Heart right ventricle (tissue), 16 donors: ENCODE measurements at regions not wholly inside any gene's neighbourhood (a gene's known extent, or its start where the extent isn't known, plus 50 kb on each side); places are given as distances from the start of the nearest gene placed in this dataset.

Experiments
- ATAC-seq, 8 donors: fragments of 200-7000 bp; cut with Tn5 transposase; one replicate each; pipeline ENCODE4 v1.9.1; 2020; ENCODE audit warnings: mild to moderate bottlenecking in 8 of 8, moderate library complexity in 8 of 8, moderate number of reproducible peaks in 1 of 8
- DNase-seq, 2 donors: peaks; one replicate each; pipeline ENCODE4 v3.0.0-alpha.2; 2020
- H3K27ac ChIP-seq, 10 donors: fragments of 200-600 bp; sonication (generic) in 2 of 10; one replicate each; pipeline versions ENCODE4 v1.5.0 to v1.8.0; 2020 to 2022; ENCODE audit warnings: mild to moderate bottlenecking in 3 of 10
- H3K27me3 ChIP-seq, 7 donors: fragments of 200-600 bp; one replicate each; pipeline ENCODE4 v1.8.0; 2021 to 2022; ENCODE audit warnings: mild to moderate bottlenecking in 2 of 7
- H3K36me3 ChIP-seq, 9 donors: fragments of 200-600 bp; sonication (generic) in 1 of 9; one replicate each; pipeline versions ENCODE4 v1.5.0 to v1.8.0; 2020 to 2022; ENCODE audit warnings: mild to moderate bottlenecking in 2 of 9
- H3K4me1 ChIP-seq, 9 donors: fragments of 200-600 bp; sonication (generic) in 1 of 9; one replicate each; pipeline versions ENCODE4 v1.5.0 to v1.8.0; 2020 to 2022; ENCODE audit warnings: mild to moderate bottlenecking in 4 of 9
- H3K4me3 ChIP-seq, 10 donors: fragments of 200-600 bp; sonication (generic) in 2 of 10; one replicate each; pipeline versions ENCODE4 v1.5.0 to v1.8.0; 2020 to 2022; ENCODE audit warnings: mild to moderate bottlenecking in 7 of 10, moderate library complexity in 2 of 10
- H3K9me3 ChIP-seq, 11 donors: fragments of 200-600 bp in 10 of 11; sonication (generic) in 2 of 11; one replicate each; pipeline versions ENCODE4 v1.5.0 to v1.8.0; 2013 to 2022; ENCODE audit warnings: mild to moderate bottlenecking in 2 of 11, control low read depth in 1 of 11, moderate library complexity in 1 of 11
- CTCF ChIP-seq, 9 donors: fragments of 200-600 bp; sonication (generic) in 2 of 9; IDR thresholded peaks; one replicate each; pipeline versions ENCODE4 v1.5.0 to v1.8.0; 2021 to 2022; ENCODE audit warnings: antibody characterized with exemption in 9 of 9, mild to moderate bottlenecking in 5 of 9, moderate library complexity in 1 of 9
- WGBS, 2 donors: extraction: QIAGEN DNeasy Blood & Tissue Kit; methylation state at CpG; one replicate each; pipeline ENCODE4 v1.1.7; 2013; ENCODE audit warnings: inconsistent platforms in 1 of 2; 5-methylcytosine and 5-hydroxymethylcytosine counted together
- intact Hi-C, 10 donors: fragments of 100-400 bp; cut with DNase I; formaldehyde crosslinking; loops; one replicate each; pipeline versions ENCODE4 v1.11.1 to v1.14.2; 2022
- donor health status: Arrhythmogenic right ventricular cardiomyopathy.
- donor health status: ischemic (EF 13 %, LVEDD 7.1; RV severe dilation, severe dysfunction).
- donor health status: healthy with polysubstance abuse.
- donor health status: DM: no; HTN: yes; CAD: no.
- donor health status: DM: no; HTN: no; CAD: no.
- donor health status: ischemic (EF 25% LVEDD 6.9; RV normal size, moderate dysfunction).
- donor health status: ischemic (EF 25% LVEDD 5.7; RV mildly dilated, moderate dysfunction).
- donor health status: healthy.
- donor health status: DM: yes; HTN: yes; CAD: no.
- donor health status: Ischemic cardiomyopathy.
- donor health status: ischemic (EF 35%, LVEDD 5.7; RV mildly dilated, moderate dysfunction).
- donor health status: nonischemic (EF 11% LVEDD 7.7; RV severe dilation, severe dysfunction).
- donor health status: DM: yes; HTN: yes; CAD: no.
- donor health status: PGD.
- donor health status: ischemic (EF 29% LVEDD 5.4; RV normal size, mild dysfunction).
- donor health status: nonischemic (EF 23%, LVEDD 6.1; RV moderate dilation, normal function).

GRCh38 chr2:123696021-123696420, 329.1 kb upstream of the CNTNAP5 start:
- intact Hi-C loops: no loop called here
- H3K4me1 ChIP-seq: no peaks in the 10 kb centered on the region
- no peak for TF ChIP-seq CTCF (IDR thresholded peaks at IDR 0.05)
- no peak overlapping the region for H3K27ac ChIP-seq
- no peak for ATAC-seq
- H3K9me3 ChIP-seq: no peaks in the 10 kb centered on the region
- no peak for DNase-seq
- no peaks in the 10 kb centered on the region for H3K27me3 ChIP-seq
- 76 to 83% methylated on average over 4 of the region's 4 CpGs for WGBS, 2 donors
- no peak overlapping the region for H3K4me3 ChIP-seq
- H3K36me3 ChIP-seq: no peaks in the 10 kb centered on the region

- Histone ChIP-seq H3K27me3 (no peaks in the 10 kb centered on the region), H3K27ac (no peak overlapping the region), H3K36me3 (no peaks in the 10 kb centered on the region), H3K4me3 (no peak overlapping the region), H3K9me3 (no peaks in the 10 kb centered on the region), H3K4me1 (no peaks in the 10 kb centered on the region)
- TF ChIP-seq CTCF (IDR thresholded peaks at IDR 0.05): no peak
- DNase-seq (no peak), ATAC-seq (no peak)
- intact Hi-C loops: no loop called here
Observed at GRCh38 chr2:123696799-123697410, 328.2 kb upstream of the CNTNAP5 start.

- no peak overlapping the region for H3K27ac ChIP-seq
- ATAC-seq (no peak), DNase-seq (no peak)
- H3K4me1 ChIP-seq: no peaks in the 10 kb centered on the region
- H3K27me3 ChIP-seq: no peaks in the 10 kb centered on the region
- WGBS, 2 donors: 90 to 94% methylated on average over 3 of the region's 3 CpGs
- H3K4me3 ChIP-seq: no peak overlapping the region
- intact Hi-C loops: no loop called here
- H3K36me3 ChIP-seq: no peaks in the 10 kb centered on the region
- no peak for TF ChIP-seq CTCF (IDR thresholded peaks at IDR 0.05)
- H3K9me3 ChIP-seq: peaks cover 0 to 11% (median 0%) of the 10 kb centered on the region in 11 donors
Observed at GRCh38 chr2:123715467-123715982, 309.6 kb upstream of the CNTNAP5 start.

- DNase-seq (no peak), ATAC-seq (peak in 1 of 8 donors; percentile 34)
- TF ChIP-seq CTCF (IDR thresholded peaks at IDR 0.05): no peak
- Histone ChIP-seq H3K9me3 (peaks cover 0 to 11% (median 0%) of the 10 kb centered on the region in 11 donors), H3K36me3 (no peaks in the 10 kb centered on the region), H3K4me1 (no peaks in the 10 kb centered on the region), H3K27ac (no peak overlapping the region), H3K27me3 (no peaks in the 10 kb centered on the region), H3K4me3 (no peak overlapping the region)
- intact Hi-C loops: no loop called here
- WGBS, 2 donors: 63 to 65% methylated on average over 5 of the region's 5 CpGs
Observed at GRCh38 chr2:123717636-123718334, 307.3 kb upstream of the CNTNAP5 start.
